BJ (cell line): ENCODE measurements at regions not wholly inside any gene's neighbourhood (a gene's known extent, or its start where the extent isn't known, plus 50 kb on each side); places are given as distances from the start of the nearest gene placed in this dataset.

Experiments used
- CTCF ChIA-PET: fragments of 350-600 bp; formaldehyde crosslinking; extraction: SDS; loops from one replicate; lab custom pipeline; 2021; ENCODE audit warnings: antibody characterized with exemption, inconsistent platforms; lab: Yijun Ruan, JAX
- POLR2A ChIA-PET: fragments of 300-600 bp; sonication (Branson Sonifier 250); formaldehyde crosslinking; extraction: SDS; loops from one replicate; lab custom pipeline; 2021; ENCODE audit warnings: antibody characterized with exemption; lab: Charles Lee
- DNase-seq: peaks from one replicate; pipeline ENCODE4 v3.0.0-alpha.2; 2011; ENCODE audit warnings: low read depth
- H3K27me3 ChIP-seq: 2 replicates; pipeline ENCODE4 v1.6.0; 2011; ENCODE audit warnings: low read length; ENCODE audit not compliant: control insufficient read depth, insufficient read depth
- H3K36me3 ChIP-seq: 2 replicates; pipeline ENCODE4 v1.5.1; 2011; ENCODE audit warnings: low read length; ENCODE audit not compliant: control insufficient read depth, insufficient read depth
- H3K4me3 ChIP-seq: 2 replicates; pipeline ENCODE4 v1.5.1; 2011; ENCODE audit warnings: low read depth, mild to moderate bottlenecking, control low read depth, low read length
- CTCF ChIP-seq: IDR thresholded peaks from 2 replicates; pipeline ENCODE4 v1.5.1; 2011; ENCODE audit warnings: low read depth, mild to moderate bottlenecking, control low read depth, inconsistent platforms, low read length, moderate library complexity; ENCODE audit not compliant: insufficient read depth

- DNase-seq = no peak
- ChIA-PET CTCF (interaction anchor here (0.9 to 1.1 kb wide), 2 partner anchors 17 to 63 kb away, joined by 3 read pairs; no protein-coding TSS in a partner anchor), POLR2A (no interaction called here)
- Histone ChIP-seq H3K4me3 (no peak overlapping the region), H3K36me3 (no peaks in the 10 kb centered on the region), H3K27me3 (no peaks in the 10 kb centered on the region)
- TF ChIP-seq CTCF = no peak
These were observed 60.6 kb upstream of the DHX40 start for GRCh38 chr17:59504821-59505220.

DNA sequence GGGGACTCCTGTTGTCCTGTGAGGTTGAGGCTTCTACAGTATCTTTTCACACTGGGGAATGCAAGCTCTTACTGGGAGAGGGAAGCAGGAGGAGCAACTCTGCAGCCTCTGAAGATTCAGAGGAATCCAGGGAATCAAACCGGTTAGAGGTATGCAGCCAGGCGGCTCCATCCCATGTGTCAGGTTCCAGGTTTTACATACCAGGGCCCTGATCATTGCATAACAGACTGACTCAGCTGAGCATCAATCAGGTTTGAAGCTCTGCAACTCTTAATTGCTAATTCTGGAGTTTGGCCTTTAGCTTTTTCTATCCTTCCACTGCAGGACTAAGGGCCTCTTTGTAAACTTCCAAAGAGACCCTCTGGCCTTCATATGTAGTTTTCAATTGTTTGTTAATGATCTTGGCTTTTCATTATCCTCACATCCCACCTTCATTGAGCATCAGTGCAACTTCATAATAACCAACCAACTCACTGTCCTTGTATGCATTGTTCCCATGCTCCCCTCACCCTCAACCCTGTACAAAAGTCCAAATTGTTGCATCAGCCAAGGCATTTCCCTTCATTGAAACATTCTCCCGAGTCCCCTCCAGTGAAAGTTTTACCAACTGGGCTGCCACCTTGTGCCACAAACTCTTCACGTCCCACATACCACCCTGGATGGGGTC is 59.7 kb upstream of the DHX40 start:
- ChIA-PET POLR2A (no interaction called here), CTCF (interaction anchor here (0.9 to 1.7 kb wide), 2 partner anchors 15 to 64 kb away, joined by 3 to 7 read pairs; no protein-coding TSS in a partner anchor)
- no peak for DNase-seq
- H3K4me3 ChIP-seq = no peak overlapping the region
- H3K27me3 ChIP-seq = no peaks in the 10 kb centered on the region
- no peaks in the 10 kb centered on the region for H3K36me3 ChIP-seq
- TF ChIP-seq CTCF = no peak

DNA sequence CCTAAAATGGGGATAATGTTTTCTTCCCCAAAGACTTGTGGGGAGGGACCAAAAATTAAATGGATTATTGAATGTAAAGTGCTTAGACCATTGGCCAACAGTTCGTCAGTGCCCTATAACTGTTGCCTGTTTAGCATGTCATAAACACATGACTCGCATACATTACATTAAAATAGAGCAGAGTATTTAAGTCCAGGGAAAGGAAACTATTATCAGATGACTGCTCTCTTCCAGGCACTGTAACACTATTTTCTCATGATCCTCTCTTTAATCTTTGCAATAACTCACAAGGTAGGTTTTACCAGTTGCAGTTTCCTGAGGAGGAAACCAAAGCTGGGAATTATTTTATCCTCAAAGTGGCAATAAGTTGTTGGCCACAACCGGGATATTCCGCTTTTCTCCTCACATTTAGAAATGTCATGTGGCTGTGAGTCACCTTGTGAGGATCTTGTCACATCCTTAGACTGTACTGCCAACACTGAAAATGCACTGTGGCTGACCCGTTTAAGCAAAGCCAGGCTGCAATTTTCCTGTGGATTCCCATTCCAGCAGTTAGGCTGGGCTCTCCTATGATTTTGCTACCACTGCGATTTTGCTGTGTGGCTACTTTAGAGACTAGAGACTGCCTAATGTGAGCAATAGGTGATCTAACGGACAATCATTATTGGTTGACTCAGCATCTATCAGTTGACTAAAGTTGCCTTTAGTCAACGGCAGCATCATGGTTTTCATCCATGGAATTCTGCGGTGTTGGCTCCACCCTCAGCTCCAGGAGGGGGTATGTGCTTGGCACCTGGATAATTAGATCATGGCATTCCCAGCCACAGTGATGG is 58.3 kb upstream of the DHX40 start:
- DNase-seq = no peak
- no peak for TF ChIP-seq CTCF
- Histone ChIP-seq H3K27me3 (no peaks in the 10 kb centered on the region), H3K4me3 (no peak overlapping the region), H3K36me3 (no peaks in the 10 kb centered on the region)
- ChIA-PET CTCF (interaction anchor here (1.5 to 1.7 kb wide), 2 partner anchors 14 to 177 kb away, joined by 3 to 7 read pairs; no protein-coding TSS in a partner anchor), POLR2A (no interaction called here)

DNA sequence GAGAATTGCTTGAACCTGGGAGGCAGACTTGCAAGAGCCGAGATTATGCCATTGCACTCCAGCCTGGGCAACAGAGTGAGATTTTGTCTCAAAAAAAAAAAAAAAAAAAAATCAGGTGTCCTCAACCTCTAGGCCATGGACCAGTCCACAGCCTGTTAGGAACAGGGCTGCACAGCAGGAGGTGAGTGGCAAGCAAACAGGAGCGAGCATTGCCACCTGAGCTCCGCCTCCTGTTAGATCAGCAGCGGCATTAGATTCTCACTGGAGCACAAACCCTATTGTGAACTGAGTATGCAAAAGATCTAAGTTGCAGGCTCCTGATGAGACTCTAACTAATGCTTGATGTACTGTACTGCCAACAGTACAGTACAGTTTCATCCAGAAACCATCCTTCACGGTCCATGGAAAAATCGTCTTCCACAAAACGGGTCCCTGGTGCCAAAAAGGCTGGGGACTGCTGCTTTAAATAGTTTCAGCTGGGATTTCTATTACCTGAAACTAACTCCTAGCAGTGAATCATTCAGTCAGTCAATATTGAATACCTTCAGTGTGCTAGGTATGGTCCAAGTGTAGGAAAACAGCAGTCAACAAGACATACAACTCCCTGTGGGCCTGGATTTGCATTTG is 56.3 kb upstream of the DHX40 start:
- POLR2A ChIA-PET = no interaction called here
- Histone ChIP-seq H3K4me3 (no peak overlapping the region), H3K27me3 (no peaks in the 10 kb centered on the region), H3K36me3 (no peaks in the 10 kb centered on the region)
- TF ChIP-seq CTCF = no peak
- DNase-seq = no peak
- CTCF ChIA-PET = interaction anchor here (1.0 kb wide), 1 partner anchor 13 kb away, joined by 4 read pairs; no protein-coding TSS in a partner anchor

DNA sequence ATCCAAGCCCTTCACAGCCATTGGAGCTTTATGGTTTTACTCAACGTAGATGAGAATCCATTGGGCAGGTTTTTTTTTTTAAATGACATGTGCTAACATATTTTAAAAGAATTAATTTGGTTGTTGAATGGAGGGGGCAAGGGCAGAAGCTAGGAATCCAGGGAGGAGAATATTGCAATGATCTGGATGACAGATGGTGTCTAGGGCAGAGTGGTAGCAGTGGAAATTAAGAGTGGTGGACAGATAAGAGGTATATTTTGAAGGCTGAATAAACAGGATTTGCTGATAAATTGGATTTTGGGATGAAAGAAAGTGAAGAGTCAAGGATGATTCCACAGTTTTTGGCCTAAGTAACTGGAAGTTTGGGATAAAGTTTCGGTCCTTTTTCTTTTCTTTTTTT is 54.8 kb upstream of the DHX40 start:
- ChIA-PET POLR2A (no interaction called here), CTCF (interaction anchor here (1.5 kb wide), 1 partner anchor 9 kb away, joined by 3 read pairs; no protein-coding TSS in a partner anchor)
- no peak for DNase-seq
- no peaks in the 10 kb centered on the region for H3K36me3 ChIP-seq
- no peaks in the 10 kb centered on the region for H3K27me3 ChIP-seq
- H3K4me3 ChIP-seq = no peak overlapping the region
- TF ChIP-seq CTCF = no peak
